ENCODE measurements at regions not wholly inside any gene's neighbourhood (a gene's known extent, or its start where the extent isn't known, plus 50 kb on each side); places are given as distances from the start of the nearest gene placed in this dataset.

- no peak overlapping the region for H3K4me3 ChIP-seq (ENCODE audit: low read depth, low read length)
- ChIA-PET POLR2A (no interaction called here), CTCF (no interaction called here)
- DNase-seq (ENCODE audit: low read depth, low spot score): no peak
- no peak for TF ChIP-seq CTCF (IDR thresholded peaks at IDR 0.05; ENCODE audit: insufficient read depth, low read length, missing control alignments)
These were observed 129.6 kb upstream of the IGF1 start for GRCh38 chr12:102609996-102610395.

GRCh38 chr12:102603021-102603420 is 122.7 kb upstream of the IGF1 start:
- POLR2A ChIA-PET: no interaction called here
- DNase-seq (ENCODE audit: low read depth, low spot score): no peak
- H3K4me3 ChIP-seq (ENCODE audit: low read depth, low read length): no peak overlapping the region
- no peak for TF ChIP-seq CTCF (IDR thresholded peaks at IDR 0.05; ENCODE audit: insufficient read depth, low read length, missing control alignments)
- CTCF ChIA-PET: no interaction called here

GRCh38 chr12:102602521-102602920 is 122.2 kb upstream of the IGF1 start:
- no peak for TF ChIP-seq CTCF (IDR thresholded peaks at IDR 0.05; ENCODE audit: insufficient read depth, low read length, missing control alignments)
- POLR2A ChIA-PET: no interaction called here
- H3K4me3 ChIP-seq (ENCODE audit: low read depth, low read length): no peak overlapping the region
- CTCF ChIA-PET: no interaction called here
- DNase-seq (ENCODE audit: low read depth, low spot score): no peak

DNA sequence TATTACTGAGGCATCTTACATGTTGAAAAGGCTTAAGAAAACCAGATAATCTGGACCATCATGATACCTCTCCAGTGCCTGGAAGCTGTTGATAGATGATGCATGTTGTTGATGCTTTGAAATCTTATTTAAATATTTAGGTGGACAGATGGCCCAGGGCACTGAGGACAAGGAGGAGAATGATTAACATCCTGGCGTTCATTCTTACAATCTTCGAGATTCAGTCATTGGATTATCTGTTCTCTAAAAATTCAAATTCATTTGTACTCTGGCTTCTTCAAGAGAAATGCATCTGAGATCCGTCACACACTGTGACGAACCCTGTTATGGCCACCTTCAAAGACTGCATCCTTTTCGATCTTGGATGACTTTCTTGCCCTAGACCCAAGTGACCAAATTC is 121.3 kb upstream of the IGF1 start:
- ChIA-PET POLR2A (no interaction called here), CTCF (no interaction called here)
- TF ChIP-seq CTCF (IDR thresholded peaks at IDR 0.05; ENCODE audit: insufficient read depth, low read length, missing control alignments): no peak
- H3K4me3 ChIP-seq (ENCODE audit: low read depth, low read length): no peak overlapping the region
- DNase-seq (ENCODE audit: low read depth, low spot score): no peak

GRCh38 chr12:102596687-102597086 is 116.3 kb upstream of the IGF1 start:
- no peak overlapping the region for H3K4me3 ChIP-seq (ENCODE audit: low read depth, low read length)
- no peak for DNase-seq (ENCODE audit: low read depth, low spot score)
- ChIA-PET CTCF (no interaction called here), POLR2A (no interaction called here)
- no peak for TF ChIP-seq CTCF (IDR thresholded peaks at IDR 0.05; ENCODE audit: insufficient read depth, low read length, missing control alignments)

DNA sequence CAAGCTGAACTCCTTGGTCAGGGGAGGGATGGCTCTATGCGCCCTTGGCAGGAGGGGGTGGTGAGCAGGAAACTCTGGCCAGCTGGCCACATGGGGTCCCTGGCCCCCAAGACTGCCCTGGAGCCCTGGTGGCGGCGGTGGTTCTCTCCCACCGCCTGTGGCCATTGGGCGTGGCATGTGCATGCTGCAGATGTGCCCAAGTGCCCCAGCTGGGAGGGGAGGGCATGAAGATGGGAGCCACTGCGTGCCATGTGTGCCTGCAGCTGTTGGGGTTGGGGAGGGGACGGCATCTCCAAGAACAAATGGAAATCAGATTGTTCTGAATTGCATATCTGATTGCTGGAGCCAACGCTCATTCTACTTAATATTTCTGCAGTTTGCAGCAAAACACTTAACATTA is 115.7 kb upstream of the IGF1 start:
- no peak for DNase-seq (ENCODE audit: low read depth, low spot score)
- POLR2A ChIA-PET: no interaction called here
- CTCF ChIA-PET: no interaction called here
- TF ChIP-seq CTCF (IDR thresholded peaks at IDR 0.05; ENCODE audit: insufficient read depth, low read length, missing control alignments): no peak
- no peak overlapping the region for H3K4me3 ChIP-seq (ENCODE audit: low read depth, low read length)

Data from AG04449 (cell line).